GM12865 (cell line): ENCODE measurements at regions not wholly inside any gene's neighbourhood (a gene's known extent, or its start where the extent isn't known, plus 50 kb on each side); places are given as distances from the start of the nearest gene placed in this dataset.
A peak's percentile ranks its signal among the peaks of the same experiment; 100 is the strongest.

ENCODE experiments used
- DNase-seq: peaks from one replicate; pipeline ENCODE4 v3.0.0; 2010; ENCODE audit warnings: low read depth
- H3K4me3 ChIP-seq: 2 replicates; pipeline ENCODE4 v1.5.1; 2011; ENCODE audit warnings: mild to moderate bottlenecking, low read depth, low read length, control low read depth
- CTCF ChIP-seq: IDR thresholded peaks from 2 replicates; pipeline ENCODE4 v1.5.1; 2011; ENCODE audit warnings: low read length, control low read depth, low read depth, inconsistent platforms; ENCODE audit not compliant: insufficient read depth; ENCODE audit errors: missing control alignments

DNA sequence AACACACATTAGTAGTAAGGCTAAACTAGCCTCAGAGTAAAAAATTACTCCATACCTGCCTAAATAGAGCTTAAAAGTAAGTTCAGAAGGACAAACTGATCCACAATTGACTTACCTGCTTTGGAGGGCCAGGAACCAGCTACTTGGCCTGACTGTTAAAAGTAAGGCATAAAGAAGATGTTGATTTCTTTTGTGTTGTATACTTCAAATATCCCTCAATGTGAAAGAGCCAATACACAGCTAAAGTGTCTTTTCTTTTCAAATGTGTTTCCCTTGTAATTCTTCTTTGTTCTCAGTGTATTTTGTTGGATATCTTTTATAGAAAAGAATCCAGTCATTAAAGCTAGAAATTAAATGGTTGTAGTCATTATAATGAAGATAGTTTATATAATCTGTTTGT lies 171.1 kb downstream of the TANC2 start:
- no peak for TF ChIP-seq CTCF
- H3K4me3 ChIP-seq: no peak overlapping the region
- DNase-seq: no peak

- H3K4me3 ChIP-seq: no peak overlapping the region
- no peak for DNase-seq
- no peak for TF ChIP-seq CTCF
Measured at GRCh38 chr17:63138713-63139112, 172.7 kb downstream of the TANC2 start.

DNA sequence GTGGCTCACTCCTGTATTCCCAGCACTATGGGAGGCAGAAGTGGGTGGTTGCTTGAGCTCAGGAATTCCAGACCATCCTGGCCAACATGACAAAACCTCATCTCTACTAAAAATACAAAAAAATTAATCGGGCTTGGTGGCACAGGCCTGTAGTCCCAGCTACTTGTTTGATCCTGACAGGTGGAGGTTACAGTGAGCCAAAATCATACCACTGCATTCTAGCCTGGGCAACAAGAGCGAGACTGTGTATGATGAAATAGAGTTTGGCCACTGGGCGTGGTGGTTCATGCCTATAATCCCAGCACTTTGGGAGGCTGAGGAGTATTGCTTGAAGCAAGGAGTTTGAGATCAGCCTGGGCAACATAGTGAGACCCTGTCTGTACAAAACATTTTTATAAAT lies 173.3 kb downstream of the TANC2 start:
- TF ChIP-seq CTCF: no peak
- no peak for DNase-seq
- H3K4me3 ChIP-seq: no peak overlapping the region

DNA sequence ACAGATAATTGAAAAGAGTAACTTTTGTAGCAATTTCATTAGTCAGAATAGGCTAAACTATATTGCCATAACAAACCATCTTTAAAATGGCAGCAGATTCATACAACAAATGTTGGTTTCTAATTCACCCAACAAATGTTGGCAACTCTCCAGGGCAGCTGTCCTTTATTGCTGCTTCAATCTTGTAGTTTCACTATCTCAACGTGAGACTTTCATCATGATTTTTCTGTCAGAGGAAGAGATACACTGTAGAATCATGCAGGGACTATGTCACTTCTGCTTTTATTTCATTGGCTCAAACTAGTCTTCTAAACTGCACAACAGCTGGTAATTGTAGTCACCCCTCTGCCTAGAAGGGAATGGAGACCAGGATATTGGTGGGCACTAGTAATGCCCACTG lies 174.2 kb downstream of the TANC2 start:
- DNase-seq: peak; percentile 61
- H3K4me3 ChIP-seq: no peak overlapping the region
- no peak for TF ChIP-seq CTCF

DNA sequence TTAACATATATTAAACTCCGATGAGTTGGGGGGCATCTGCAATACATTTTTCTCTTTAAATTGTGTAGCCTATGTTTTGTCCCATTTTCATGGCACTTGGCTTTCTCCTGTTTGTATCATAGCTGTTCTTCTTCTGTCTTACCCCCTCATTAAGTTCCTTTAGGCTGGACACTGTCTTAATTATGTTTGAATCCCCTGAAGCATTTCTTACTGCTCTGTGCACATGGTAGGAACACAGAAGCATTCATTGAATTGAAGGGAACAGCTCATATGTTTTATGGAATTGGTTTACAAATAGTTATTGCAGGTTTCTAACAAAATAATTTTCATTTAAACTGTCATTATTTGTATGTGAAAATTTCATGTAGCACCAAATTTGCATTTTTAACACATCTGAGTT lies 176.8 kb downstream of the TANC2 start:
- no peak for TF ChIP-seq CTCF
- H3K4me3 ChIP-seq: no peak overlapping the region
- no peak for DNase-seq

DNA sequence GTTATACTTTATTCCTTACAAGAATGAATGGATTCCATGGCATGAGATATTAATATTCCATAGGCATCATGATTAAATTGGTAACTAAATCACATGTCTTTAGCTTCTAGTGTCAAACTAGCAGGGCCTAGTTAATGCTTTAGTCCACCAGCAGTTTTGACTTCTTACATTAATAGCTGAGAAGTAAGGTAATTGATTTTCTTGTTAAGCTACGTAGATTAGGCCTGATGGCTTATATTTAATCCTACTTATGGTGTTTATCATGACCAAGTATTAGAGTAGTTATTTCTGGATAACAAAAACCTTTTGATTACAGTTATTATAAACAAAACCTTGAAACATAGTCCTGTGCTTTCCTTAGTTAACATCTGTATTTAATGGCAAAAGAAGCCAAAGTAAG lies 184.5 kb downstream of the TANC2 start:
- TF ChIP-seq CTCF: no peak
- DNase-seq: no peak
- no peak overlapping the region for H3K4me3 ChIP-seq

DNA sequence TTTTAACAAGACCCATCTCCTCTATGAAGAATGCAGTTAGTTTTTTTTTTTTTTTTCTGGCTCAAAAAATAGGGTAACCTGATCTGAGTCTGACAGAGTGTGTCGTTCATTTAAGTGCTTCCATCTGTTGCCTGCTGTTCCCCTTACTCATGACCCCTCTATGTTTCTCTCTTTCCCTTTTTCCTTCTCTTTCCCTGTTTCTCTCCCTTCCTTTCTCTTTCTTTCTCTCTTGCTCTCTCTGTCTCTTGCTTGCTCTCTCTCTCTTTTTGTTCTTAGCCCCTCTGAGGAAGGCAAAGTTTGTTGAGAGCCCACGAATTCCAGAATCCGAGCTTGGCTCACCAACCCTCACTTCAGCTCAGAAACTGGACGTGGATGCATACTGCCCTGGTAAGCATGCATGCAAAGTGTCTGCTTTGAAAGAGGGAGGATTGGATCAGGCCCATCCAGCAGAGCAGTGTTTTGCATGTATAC lies 185.0 kb downstream of the TANC2 start:
- no peak overlapping the region for H3K4me3 ChIP-seq
- DNase-seq: no peak

More for the DNA sequence above, 185.0 kb downstream of the TANC2 start:
- no peak for TF ChIP-seq CTCF
